ENCODE measurements at regions not wholly inside any gene's neighbourhood (a gene's known extent, or its start where the extent isn't known, plus 50 kb on each side); places are given as distances from the start of the nearest gene placed in this dataset.

- peak overlapping the region in 1 of 4 donors; percentile 80 for H3K27ac ChIP-seq
- no peak for TF ChIP-seq EP300 (IDR thresholded peaks at IDR 0.05)
- no peak for TF ChIP-seq CTCF (IDR thresholded peaks at IDR 0.05)
- no peak for TF ChIP-seq POLR2A (IDR thresholded peaks at IDR 0.05)
Observed at GRCh38 chr1:38328278-38329035, 281.9 kb upstream of the POU3F1 start.

DNA sequence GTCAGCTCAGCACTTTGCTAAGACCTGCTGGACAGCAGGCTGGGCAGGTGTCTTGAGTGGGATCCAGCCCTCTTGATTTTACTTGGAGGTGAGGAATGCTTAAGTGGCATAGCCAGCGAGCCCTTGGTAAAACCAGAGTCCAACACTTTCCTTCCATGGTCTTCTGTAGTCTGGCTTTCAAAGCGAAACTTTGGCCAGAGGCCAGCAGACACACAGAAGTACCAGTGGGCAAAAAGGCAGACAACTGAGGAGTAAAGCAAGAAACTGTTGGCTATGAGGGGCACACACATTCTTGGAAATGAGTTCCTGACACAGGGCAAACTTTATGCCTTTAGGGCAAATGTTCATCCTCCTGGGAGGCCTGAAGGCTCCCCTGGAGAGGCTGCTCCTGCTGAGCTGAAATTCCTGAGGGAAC lies 281.0 kb upstream of the POU3F1 start:
- Histone ChIP-seq H3K4me1 (peaks cover 0 to 16% (median 3%) of the 10 kb centered on the region in 4 donors), H3K36me3 (no peaks in the 10 kb centered on the region), H3K27me3 (no peaks in the 10 kb centered on the region), H3K9me3 (no peaks in the 10 kb centered on the region), H3K27ac (peak overlapping the region in 1 of 4 donors; percentile 80), H3K4me3 (no peak overlapping the region)
- no peak for TF ChIP-seq EP300 (IDR thresholded peaks at IDR 0.05)
- TF ChIP-seq CTCF (IDR thresholded peaks at IDR 0.05) = no peak
- no peak for TF ChIP-seq POLR2A (IDR thresholded peaks at IDR 0.05)
- 23 to 26% methylated on average over 2 of the region's 2 CpGs for WGBS, 2 donors
- no peak for DNase-seq (ENCODE audit: low spot score in 2 of 2)

More at GRCh38 chr1:38328278-38329035, 281.9 kb upstream of the POU3F1 start:
- no peak for DNase-seq (ENCODE audit: low spot score in 2 of 2)
- no peaks in the 10 kb centered on the region for H3K27me3 ChIP-seq
- no peak overlapping the region for H3K4me3 ChIP-seq
- H3K36me3 ChIP-seq = no peaks in the 10 kb centered on the region
- H3K4me1 ChIP-seq = peaks cover 0 to 16% (median 3%) of the 10 kb centered on the region in 4 donors
- WGBS, 2 donors = 63 to 65% methylated on average over 10 of the region's 10 CpGs
- H3K9me3 ChIP-seq = no peaks in the 10 kb centered on the region

DNA sequence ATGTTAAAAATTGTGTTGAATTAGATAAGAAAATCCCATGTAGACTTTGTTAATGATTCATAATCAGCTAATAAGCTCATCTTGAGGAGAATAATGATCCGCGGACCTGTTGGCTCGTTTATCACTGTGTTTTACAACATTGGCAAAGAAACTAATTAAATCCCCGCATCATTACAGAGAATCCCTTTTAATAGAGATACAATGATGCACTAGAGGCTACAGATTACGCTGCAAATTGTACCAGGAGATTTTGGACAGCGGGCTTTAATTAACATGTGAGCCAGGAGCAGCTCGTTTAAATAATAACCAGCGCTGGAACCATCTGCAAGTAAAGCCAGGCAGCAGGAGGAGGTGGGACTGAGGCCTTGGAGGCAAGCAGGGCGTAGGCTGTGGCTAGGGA lies 280.3 kb upstream of the POU3F1 start:
- no peak for DNase-seq (ENCODE audit: low spot score in 2 of 2)
- Histone ChIP-seq H3K4me1 (peaks cover 0 to 16% (median 3%) of the 10 kb centered on the region in 4 donors), H3K4me3 (no peak overlapping the region), H3K36me3 (no peaks in the 10 kb centered on the region), H3K27me3 (no peaks in the 10 kb centered on the region), H3K9me3 (no peaks in the 10 kb centered on the region), H3K27ac (no peak overlapping the region)
- WGBS, 2 donors = 88% methylated on average over 9 of the region's 9 CpGs
- no peak for TF ChIP-seq POLR2A (IDR thresholded peaks at IDR 0.05)
- TF ChIP-seq CTCF (IDR thresholded peaks at IDR 0.05) = no peak
- TF ChIP-seq EP300 (IDR thresholded peaks at IDR 0.05) = no peak

- no peak for TF ChIP-seq POLR2A (IDR thresholded peaks at IDR 0.05)
- TF ChIP-seq EP300 (IDR thresholded peaks at IDR 0.05) = no peak
- TF ChIP-seq CTCF (IDR thresholded peaks at IDR 0.05) = no peak
- no peak for DNase-seq (ENCODE audit: low spot score in 2 of 2)
- WGBS, 2 donors = 16 to 42% methylated on average over 3 of the region's 3 CpGs
- Histone ChIP-seq H3K27me3 (no peaks in the 10 kb centered on the region), H3K4me3 (no peak overlapping the region), H3K4me1 (peaks cover 0 to 16% (median 3%) of the 10 kb centered on the region in 4 donors), H3K27ac (no peak overlapping the region), H3K9me3 (no peaks in the 10 kb centered on the region), H3K36me3 (no peaks in the 10 kb centered on the region)
Observed at GRCh38 chr1:38326135-38326534, 279.5 kb upstream of the POU3F1 start.

GRCh38 chr1:38312753-38313152 lies 266.2 kb upstream of the POU3F1 start:
- 92 to 94% methylated on average over 2 of the region's 2 CpGs for WGBS, 2 donors
- H3K4me3 ChIP-seq = no peak overlapping the region
- TF ChIP-seq POLR2A (IDR thresholded peaks at IDR 0.05) (no peak), CTCF (IDR thresholded peaks at IDR 0.05) (no peak), EP300 (IDR thresholded peaks at IDR 0.05) (no peak)
- H3K27me3 ChIP-seq = no peaks in the 10 kb centered on the region
- H3K27ac ChIP-seq = no peak overlapping the region
- no peak for DNase-seq (ENCODE audit: low spot score in 2 of 2)
- no peaks in the 10 kb centered on the region for H3K4me1 ChIP-seq
- H3K36me3 ChIP-seq = no peaks in the 10 kb centered on the region
- peaks cover 0 to 9% (median 0%) of the 10 kb centered on the region in 4 donors for H3K9me3 ChIP-seq
